Stimulated activated naive CD8-positive, alpha-beta T cell treated with anti-CD3 and anti-CD28 coated beads, Interleukin-15, amount 100 ng/mL, for 72 hours (primary cell): ENCODE measurements at regions not wholly inside any gene's neighbourhood (a gene's known extent, or its start where the extent isn't known, plus 50 kb on each side); places are given as distances from the start of the nearest gene placed in this dataset.

Experiments
- ATAC-seq: fragments of 150-1000 bp; cut with Tn5 transposase; 2 replicates; pipeline ENCODE4 v1.10.0; 2021; ENCODE audit warnings: mild to moderate bottlenecking, moderate library complexity
- DNase-seq, 2 donors: peaks; one replicate each; pipeline ENCODE4 v3.0.0; 2021 to 2022
- H3K27ac Mint-ChIP-seq, 2 donors: one replicate each; pipeline ENCODE4 v1.8.0; 2022; ENCODE audit warnings: mild to moderate bottlenecking in 2 of 2, mixed read lengths in 2 of 2, moderate library complexity in 2 of 2
- H3K27me3 Mint-ChIP-seq: one replicate; pipeline ENCODE4 v1.8.0; 2022; ENCODE audit warnings: mixed read lengths
- H3K4me1 Mint-ChIP-seq: one replicate; pipeline ENCODE4 v1.8.0; 2022; ENCODE audit warnings: mild to moderate bottlenecking, mixed read lengths
- H3K4me3 Mint-ChIP-seq, 2 donors: one replicate each; pipeline ENCODE4 v1.8.0; 2022; ENCODE audit warnings: mild to moderate bottlenecking in 2 of 2, mixed read lengths in 2 of 2, moderate library complexity in 1 of 2
- H3K9me3 Mint-ChIP-seq, 2 donors: one replicate each; pipeline ENCODE4 v1.8.0; 2022; ENCODE audit warnings: mixed read lengths in 2 of 2

GRCh38 chr13:21837288-21837687 is 166.4 kb downstream of the FGF9 start:
- H3K27ac Mint-ChIP-seq: no peak overlapping the region
- peaks cover 5 to 11% of the 10 kb centered on the region in 2 donors for H3K9me3 Mint-ChIP-seq
- ATAC-seq (no peak), DNase-seq (no peak)
- H3K27me3 Mint-ChIP-seq: peaks cover 9% of the 10 kb centered on the region
- H3K4me3 Mint-ChIP-seq: no peak overlapping the region
- H3K4me1 Mint-ChIP-seq: no peaks in the 10 kb centered on the region

GRCh38 chr13:21837841-21838551 is 167.1 kb downstream of the FGF9 start:
- Mint-ChIP-seq H3K4me1 (no peaks in the 10 kb centered on the region), H3K27ac (no peak overlapping the region), H3K27me3 (peaks cover 9% of the 10 kb centered on the region), H3K9me3 (peaks cover 5% of the 10 kb centered on the region in 2 donors), H3K4me3 (no peak overlapping the region)
- ATAC-seq (no peak), DNase-seq (no peak)

- H3K27me3 Mint-ChIP-seq: no peaks in the 10 kb centered on the region
- H3K9me3 Mint-ChIP-seq: no peaks in the 10 kb centered on the region
- H3K4me3 Mint-ChIP-seq: no peak overlapping the region
- H3K27ac Mint-ChIP-seq: no peak overlapping the region
- no peak for DNase-seq
- ATAC-seq: no peak
- H3K4me1 Mint-ChIP-seq: peaks cover 9% of the 10 kb centered on the region
These were observed 175.7 kb downstream of the FGF9 start for GRCh38 chr13:21846605-21847004.

GRCh38 chr13:21849323-21849722 is 178.4 kb downstream of the FGF9 start:
- ATAC-seq (peak; percentile 70), DNase-seq (peak in 1 of 2 donors; percentile 16)
- H3K9me3 Mint-ChIP-seq: no peaks in the 10 kb centered on the region
- H3K27me3 Mint-ChIP-seq: no peaks in the 10 kb centered on the region
- H3K4me3 Mint-ChIP-seq: no peak overlapping the region
- no peak overlapping the region for H3K27ac Mint-ChIP-seq
- peaks cover 9% of the 10 kb centered on the region for H3K4me1 Mint-ChIP-seq

- no peak overlapping the region for H3K4me3 Mint-ChIP-seq
- peaks cover 9% of the 10 kb centered on the region for H3K4me1 Mint-ChIP-seq
- DNase-seq (no peak), ATAC-seq (no peak)
- H3K27me3 Mint-ChIP-seq: no peaks in the 10 kb centered on the region
- no peaks in the 10 kb centered on the region for H3K9me3 Mint-ChIP-seq
- H3K27ac Mint-ChIP-seq: no peak overlapping the region
These were observed 179.4 kb downstream of the FGF9 start for GRCh38 chr13:21850013-21851006.

- no peak for DNase-seq
- no peaks in the 10 kb centered on the region for H3K27me3 Mint-ChIP-seq
- H3K4me1 Mint-ChIP-seq: peaks cover 9% of the 10 kb centered on the region
- H3K4me3 Mint-ChIP-seq: no peak overlapping the region
- no peak for ATAC-seq
- H3K27ac Mint-ChIP-seq: no peak overlapping the region
- no peaks in the 10 kb centered on the region for H3K9me3 Mint-ChIP-seq
These were observed 181.2 kb downstream of the FGF9 start for GRCh38 chr13:21852043-21852442.

GRCh38 chr13:21853779-21854178 is 182.9 kb downstream of the FGF9 start:
- H3K27me3 Mint-ChIP-seq: no peaks in the 10 kb centered on the region
- H3K4me3 Mint-ChIP-seq: no peak overlapping the region
- H3K4me1 Mint-ChIP-seq: peaks cover 9% of the 10 kb centered on the region
- no peak for ATAC-seq
- no peak for DNase-seq
- no peaks in the 10 kb centered on the region for H3K9me3 Mint-ChIP-seq
- no peak overlapping the region for H3K27ac Mint-ChIP-seq

- H3K4me3 Mint-ChIP-seq: no peak overlapping the region
- no peak overlapping the region for H3K27ac Mint-ChIP-seq
- ATAC-seq (no peak), DNase-seq (no peak)
- H3K27me3 Mint-ChIP-seq: peaks cover 5% of the 10 kb centered on the region
- H3K9me3 Mint-ChIP-seq: peaks cover 6 to 15% of the 10 kb centered on the region in 2 donors
- H3K4me1 Mint-ChIP-seq: no peaks in the 10 kb centered on the region
These were observed 197.9 kb downstream of the FGF9 start for GRCh38 chr13:21868823-21869222.

- DNase-seq: no peak
- Mint-ChIP-seq H3K27ac (no peak overlapping the region), H3K4me1 (no peaks in the 10 kb centered on the region), H3K4me3 (no peak overlapping the region), H3K9me3 (peaks cover 0 to 3% of the 10 kb centered on the region in 2 donors), H3K27me3 (peaks cover 3% of the 10 kb centered on the region)
- ATAC-seq: no peak
These were observed 200.5 kb downstream of the FGF9 start for GRCh38 chr13:21871382-21871781.

GRCh38 chr13:21871919-21872318 is 201.0 kb downstream of the FGF9 start:
- no peak for ATAC-seq

GRCh38 chr13:21872795-21873194 is 201.9 kb downstream of the FGF9 start:
- DNase-seq (no peak), ATAC-seq (no peak)
- H3K27ac Mint-ChIP-seq: no peak overlapping the region

More at GRCh38 chr13:21871919-21872318, 201.0 kb downstream of the FGF9 start:
- DNase-seq: no peak
- Mint-ChIP-seq H3K27ac (no peak overlapping the region), H3K9me3 (no peaks in the 10 kb centered on the region), H3K27me3 (no peaks in the 10 kb centered on the region), H3K4me1 (no peaks in the 10 kb centered on the region), H3K4me3 (no peak overlapping the region)

GRCh38 chr13:21875116-21875515 is 204.2 kb downstream of the FGF9 start:
- no peaks in the 10 kb centered on the region for H3K4me1 Mint-ChIP-seq
- no peak for DNase-seq
- no peaks in the 10 kb centered on the region for H3K27me3 Mint-ChIP-seq
- H3K9me3 Mint-ChIP-seq: no peaks in the 10 kb centered on the region
- no peak for ATAC-seq
- H3K4me3 Mint-ChIP-seq: no peak overlapping the region
- H3K27ac Mint-ChIP-seq: no peak overlapping the region

More at GRCh38 chr13:21872795-21873194, 201.9 kb downstream of the FGF9 start:
- Mint-ChIP-seq H3K9me3 (no peaks in the 10 kb centered on the region), H3K4me1 (no peaks in the 10 kb centered on the region), H3K27me3 (no peaks in the 10 kb centered on the region), H3K4me3 (no peak overlapping the region)

- Mint-ChIP-seq H3K4me3 (no peak overlapping the region), H3K9me3 (no peaks in the 10 kb centered on the region), H3K4me1 (no peaks in the 10 kb centered on the region), H3K27me3 (no peaks in the 10 kb centered on the region), H3K27ac (no peak overlapping the region)
- ATAC-seq: no peak
- no peak for DNase-seq
These were observed 208.5 kb downstream of the FGF9 start for GRCh38 chr13:21879263-21879914.

GRCh38 chr13:21882766-21883165 is 211.9 kb downstream of the FGF9 start:
- Mint-ChIP-seq H3K27ac (no peak overlapping the region), H3K9me3 (no peaks in the 10 kb centered on the region), H3K4me3 (no peak overlapping the region), H3K27me3 (peaks cover 20% of the 10 kb centered on the region), H3K4me1 (no peaks in the 10 kb centered on the region)
- ATAC-seq: no peak
- no peak for DNase-seq

GRCh38 chr13:21883713-21884112 is 212.8 kb downstream of the FGF9 start:
- no peaks in the 10 kb centered on the region for H3K9me3 Mint-ChIP-seq
- no peaks in the 10 kb centered on the region for H3K4me1 Mint-ChIP-seq
- DNase-seq (no peak), ATAC-seq (no peak)
- no peak overlapping the region for H3K4me3 Mint-ChIP-seq
- peaks cover 20% of the 10 kb centered on the region for H3K27me3 Mint-ChIP-seq
- H3K27ac Mint-ChIP-seq: no peak overlapping the region
